PC-3 (cell line): ENCODE measurements at regions not wholly inside any gene's neighbourhood (a gene's known extent, or its start where the extent isn't known, plus 50 kb on each side); places are given as distances from the start of the nearest gene placed in this dataset.
"Not testable (repeated sequence)": the region's sequence is repeated elsewhere in the genome, so short reads cannot be mapped to it uniquely, and the experiment has no call there.

Experiments
- CTCF ChIP-seq: fragments of 300-600 bp; sonication (generic); conservative IDR thresholded peaks from 2 replicates; pipeline ENCODE4 v1.5.1; 2017; ENCODE audit warnings: antibody characterized with exemption, low read depth, mild to moderate bottlenecking, low read length
- EZH2 ChIP-seq: fragments of 300-600 bp; sonication (generic); IDR thresholded peaks from one replicate; pipeline ENCODE4 v1.6.1; 2017; ENCODE audit warnings: antibody characterized with exemption, mild to moderate bottlenecking, low read length; ENCODE audit not compliant: unreplicated experiment
- EZH2phosphoT487 ChIP-seq: fragments of 300-600 bp; sonication (generic); IDR thresholded peaks from 2 replicates; pipeline ENCODE4 v1.6.1; 2018; ENCODE audit warnings: mild to moderate bottlenecking, antibody characterized with exemption, low read length, borderline replicate concordance

- TF ChIP-seq CTCF, EZH2, EZH2phosphoT487: not testable (repeated sequence)
Observed at GRCh38 chr2:126956773-126957172, 58.1 kb downstream of the TEX51 start.
